Smooth muscle cell (in vitro differentiated cells): ENCODE measurements at regions not wholly inside any gene's neighbourhood (a gene's known extent, or its start where the extent isn't known, plus 50 kb on each side); places are given as distances from the start of the nearest gene placed in this dataset.

ENCODE experiments used
- DNase-seq: peaks from one replicate; lab custom pipeline; 2025; ENCODE audit not compliant: unreplicated experiment; lab: John Stamatoyannopoulos, UW
- H2AFZ ChIP-seq: fragments of 200-600 bp; sonication (generic); 2 replicates; pipeline ENCODE4 v1.6.0; 2016; ENCODE audit warnings: antibody characterized with exemption, low read depth, mild to moderate bottlenecking
- H3F3A ChIP-seq: fragments of 200-600 bp; sonication (generic); 2 replicates; pipeline ENCODE4 v1.6.0; 2017; ENCODE audit warnings: antibody characterized with exemption, low read depth
- H3K27ac ChIP-seq: fragments of 200-600 bp; sonication (generic); 2 replicates; pipeline ENCODE4 v1.5.1; 2016; ENCODE audit warnings: low read depth, mild to moderate bottlenecking
- H3K27me3 ChIP-seq: fragments of 200-600 bp; sonication (generic); 2 replicates; pipeline ENCODE4 v1.6.1; 2016; ENCODE audit warnings: low read depth, mild to moderate bottlenecking
- H3K36me3 ChIP-seq: fragments of 200-600 bp; sonication (generic); 2 replicates; pipeline ENCODE4 v1.5.1; 2016; ENCODE audit warnings: low read depth
- H3K4me1 ChIP-seq: fragments of 200-600 bp; sonication (generic); 2 replicates; pipeline ENCODE4 v1.5.1; 2016; ENCODE audit warnings: low read depth
- H3K4me2 ChIP-seq: fragments of 200-600 bp; sonication (generic); 2 replicates; pipeline ENCODE4 v1.6.0; 2016; ENCODE audit warnings: mild to moderate bottlenecking
- H3K4me3 ChIP-seq: fragments of 200-600 bp; sonication (generic); 2 replicates; pipeline ENCODE4 v1.5.1; 2016; ENCODE audit warnings: mild to moderate bottlenecking
- H3K79me2 ChIP-seq: fragments of 200-600 bp; sonication (generic); 2 replicates; pipeline ENCODE4 v1.6.0; 2016; ENCODE audit warnings: low read depth, mild to moderate bottlenecking
- H3K9ac ChIP-seq: fragments of 200-600 bp; sonication (generic); 2 replicates; pipeline ENCODE4 v1.6.0; 2016; ENCODE audit warnings: low read depth
- H3K9me3 ChIP-seq: fragments of 200-600 bp; sonication (generic); replicated peaks from 2 replicates; pipeline ENCODE4 v1.5.1; 2016; ENCODE audit warnings: low read depth
- H4K20me1 ChIP-seq: fragments of 200-600 bp; sonication (generic); 2 replicates; pipeline ENCODE4 v1.6.0; 2016; ENCODE audit warnings: low read depth
- CTCF ChIP-seq: fragments of 200-600 bp; sonication (generic); IDR thresholded peaks from 2 replicates; pipeline ENCODE4 v1.5.1; 2017; ENCODE audit warnings: borderline replicate concordance, mild to moderate bottlenecking, antibody characterized with exemption; ENCODE audit not compliant: insufficient read depth, poor library complexity, severe bottlenecking
- WGBS: methylation state at CpG from one replicate; pipeline ENCODE4 v1.1.7; 2016; ENCODE audit warnings: low lambda C conversion rate; 5-methylcytosine and 5-hydroxymethylcytosine counted together

- H3F3A ChIP-seq: no peaks in the 10 kb centered on the region
- no peak overlapping the region for H3K9ac ChIP-seq
- no peak overlapping the region for H3K27ac ChIP-seq
- no peak for DNase-seq
- TF ChIP-seq CTCF: no peak
- no peaks in the 10 kb centered on the region for H3K4me1 ChIP-seq
- no peaks in the 10 kb centered on the region for H3K79me2 ChIP-seq
- H2AFZ ChIP-seq: no peak overlapping the region
- H4K20me1 ChIP-seq: no peaks in the 10 kb centered on the region
- H3K36me3 ChIP-seq: no peaks in the 10 kb centered on the region
- no peak overlapping the region for H3K4me2 ChIP-seq
- H3K4me3 ChIP-seq: no peak overlapping the region
- H3K9me3 ChIP-seq: no peaks in the 10 kb centered on the region
- no peaks in the 10 kb centered on the region for H3K27me3 ChIP-seq
These were observed 343.5 kb downstream of the C12orf50 start for GRCh38 chr12:87685696-87686095.

GRCh38 chr12:87679251-87679650 is 349.9 kb downstream of the C12orf50 start:
- DNase-seq: no peak
- Histone ChIP-seq H3K4me3 (no peak overlapping the region), H3K36me3 (no peaks in the 10 kb centered on the region), H3K79me2 (no peaks in the 10 kb centered on the region), H3F3A (no peaks in the 10 kb centered on the region), H3K4me2 (no peak overlapping the region), H3K9me3 (no peaks in the 10 kb centered on the region), H3K27me3 (no peaks in the 10 kb centered on the region), H3K4me1 (no peaks in the 10 kb centered on the region), H3K9ac (no peak overlapping the region), H2AFZ (no peak overlapping the region), H3K27ac (no peak overlapping the region), H4K20me1 (no peaks in the 10 kb centered on the region)
- WGBS: 84% methylated on average over 2 of the region's 2 CpGs
- TF ChIP-seq CTCF: no peak

GRCh38 chr12:87678453-87678852 is 350.7 kb downstream of the C12orf50 start:
- Histone ChIP-seq H3K79me2 (no peaks in the 10 kb centered on the region), H3K4me2 (no peak overlapping the region), H3K27ac (no peak overlapping the region), H4K20me1 (no peaks in the 10 kb centered on the region), H3K9me3 (no peaks in the 10 kb centered on the region), H3K4me1 (no peaks in the 10 kb centered on the region), H3K27me3 (no peaks in the 10 kb centered on the region), H3K9ac (no peak overlapping the region), H3K4me3 (no peak overlapping the region), H3F3A (no peaks in the 10 kb centered on the region), H3K36me3 (no peaks in the 10 kb centered on the region), H2AFZ (no peak overlapping the region)
- TF ChIP-seq CTCF: no peak
- DNase-seq: no peak

- Histone ChIP-seq H3F3A (no peaks in the 10 kb centered on the region), H3K36me3 (no peaks in the 10 kb centered on the region), H3K4me1 (no peaks in the 10 kb centered on the region), H2AFZ (no peak overlapping the region), H3K9me3 (no peaks in the 10 kb centered on the region), H3K4me3 (no peak overlapping the region), H4K20me1 (no peaks in the 10 kb centered on the region), H3K4me2 (no peak overlapping the region), H3K27me3 (no peaks in the 10 kb centered on the region), H3K27ac (no peak overlapping the region), H3K9ac (no peak overlapping the region), H3K79me2 (no peaks in the 10 kb centered on the region)
- TF ChIP-seq CTCF: no peak
- DNase-seq: no peak
These were observed 352.5 kb downstream of the C12orf50 start for GRCh38 chr12:87676731-87677130.
